ENCODE measurements at regions not wholly inside any gene's neighbourhood (a gene's known extent, or its start where the extent isn't known, plus 50 kb on each side); places are given as distances from the start of the nearest gene placed in this dataset.

DNA sequence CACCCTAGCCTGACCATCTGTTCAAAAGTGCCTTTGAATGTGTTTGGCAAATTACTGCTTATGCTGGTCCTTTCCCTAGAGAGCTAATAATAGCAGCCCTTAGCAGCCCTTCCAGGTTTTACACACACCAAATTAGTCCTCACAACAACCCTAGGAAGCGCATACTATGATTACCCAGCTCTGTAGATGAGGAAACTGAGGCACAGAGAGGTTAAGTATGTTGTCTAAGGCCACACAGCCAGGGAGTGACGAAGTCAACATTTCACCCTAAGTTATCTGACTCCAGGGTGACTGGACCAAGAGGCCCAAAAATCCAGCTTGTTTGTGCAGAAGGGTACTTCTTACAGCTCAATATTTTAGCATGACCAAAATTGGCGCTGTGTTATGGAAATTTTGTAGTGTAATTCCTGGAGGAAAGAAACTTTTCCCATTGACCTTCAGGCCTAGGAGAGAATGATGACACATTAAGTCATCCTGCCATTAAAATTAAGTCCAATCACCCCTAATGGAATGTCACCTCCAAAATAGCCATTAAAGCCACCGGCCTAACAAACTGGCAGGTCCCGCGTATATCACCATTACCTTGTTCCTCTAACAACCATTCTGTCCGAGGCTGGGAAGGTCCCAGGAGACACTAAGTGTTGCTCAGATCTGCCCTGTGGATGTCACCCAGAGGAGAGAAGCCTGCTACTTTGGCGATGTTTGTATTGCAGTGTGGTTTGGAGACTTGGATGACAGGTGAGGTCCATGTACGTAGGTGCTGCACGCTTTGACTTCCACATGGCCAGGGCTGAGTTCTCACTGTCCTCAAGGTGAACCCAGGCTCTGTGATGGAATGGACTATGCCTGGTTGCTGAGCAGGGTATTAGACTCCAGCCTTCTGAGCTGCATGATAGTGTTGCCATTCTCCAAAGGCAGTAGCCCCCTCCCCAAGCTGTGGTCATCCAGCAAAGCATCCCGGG lies 258.3 kb downstream of the TOMM20 start:
- Mint-ChIP-seq H3K36me3 (ENCODE audit: low read depth, unreplicated experiment) (no peaks in the 10 kb centered on the region), H3K4me1 (ENCODE audit: unreplicated experiment) (peaks cover 12% of the 10 kb centered on the region), H3K27me3 (ENCODE audit: unreplicated experiment) (peaks cover 2% of the 10 kb centered on the region), H3K4me3 (ENCODE audit: unreplicated experiment) (no peak overlapping the region), H3K9me3 (ENCODE audit: unreplicated experiment) (no peaks in the 10 kb centered on the region), H3K27ac (ENCODE audit: unreplicated experiment) (no peak overlapping the region)
- TF ChIP-seq, protein P1, sequence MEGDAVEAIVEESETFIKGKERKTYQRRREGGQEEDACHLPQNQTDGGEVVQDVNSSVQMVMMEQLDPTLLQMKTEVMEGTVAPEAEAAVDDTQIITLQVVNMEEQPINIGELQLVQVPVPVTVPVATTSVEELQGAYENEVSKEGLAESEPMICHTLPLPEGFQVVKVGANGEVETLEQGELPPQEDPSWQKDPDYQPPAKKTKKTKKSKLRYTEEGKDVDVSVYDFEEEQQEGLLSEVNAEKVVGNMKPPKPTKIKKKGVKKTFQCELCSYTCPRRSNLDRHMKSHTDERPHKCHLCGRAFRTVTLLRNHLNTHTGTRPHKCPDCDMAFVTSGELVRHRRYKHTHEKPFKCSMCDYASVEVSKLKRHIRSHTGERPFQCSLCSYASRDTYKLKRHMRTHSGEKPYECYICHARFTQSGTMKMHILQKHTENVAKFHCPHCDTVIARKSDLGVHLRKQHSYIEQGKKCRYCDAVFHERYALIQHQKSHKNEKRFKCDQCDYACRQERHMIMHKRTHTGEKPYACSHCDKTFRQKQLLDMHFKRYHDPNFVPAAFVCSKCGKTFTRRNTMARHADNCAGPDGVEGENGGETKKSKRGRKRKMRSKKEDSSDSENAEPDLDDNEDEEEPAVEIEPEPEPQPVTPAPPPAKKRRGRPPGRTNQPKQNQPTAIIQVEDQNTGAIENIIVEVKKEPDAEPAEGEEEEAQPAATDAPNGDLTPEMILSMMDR (IDR thresholded peaks at IDR 0.05; ENCODE audit: unreplicated experiment): no peak
- no peak for DNase-seq (ENCODE audit: low spot score)

DNA sequence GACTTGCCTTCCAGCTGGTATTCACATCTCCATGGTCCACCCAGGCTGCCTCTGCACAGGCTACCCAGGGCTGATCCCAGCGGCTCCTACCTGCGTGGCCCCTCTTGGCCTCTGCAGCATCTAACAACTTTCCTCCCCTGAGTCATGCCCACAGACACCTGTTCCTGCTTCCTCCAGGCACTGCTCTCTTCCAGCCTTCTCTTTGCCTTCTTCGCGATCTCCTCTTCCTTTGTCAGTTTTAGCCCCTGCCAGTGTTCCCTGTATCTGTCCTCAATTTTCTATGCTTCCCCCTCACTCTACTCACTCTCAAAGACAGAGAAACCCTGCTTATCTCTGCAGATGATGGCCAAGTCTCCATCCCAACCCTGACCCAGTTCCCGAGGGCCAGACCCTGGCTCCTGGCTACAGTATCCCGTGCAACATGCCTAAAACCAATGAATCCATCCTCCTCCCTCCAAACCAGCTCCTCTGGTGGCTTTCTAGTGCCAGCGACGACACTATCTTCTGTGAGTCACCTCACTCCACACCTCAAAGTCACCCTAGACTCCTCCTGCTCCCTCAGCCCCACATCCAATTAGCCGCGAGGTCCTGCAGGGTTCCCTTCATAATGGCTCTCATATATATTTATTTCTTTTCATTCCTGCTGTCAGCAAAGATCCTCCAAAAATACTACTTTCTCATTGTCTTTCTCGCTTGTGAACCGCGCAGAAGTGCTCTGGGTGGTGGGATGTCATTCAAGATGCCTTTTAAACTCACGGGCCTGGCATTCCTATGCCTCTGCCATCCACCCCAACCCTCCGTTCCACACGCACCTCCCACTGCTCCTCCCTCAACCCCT lies 259.2 kb downstream of the TOMM20 start:
- peaks cover 4% of the 10 kb centered on the region for H3K27me3 Mint-ChIP-seq (ENCODE audit: unreplicated experiment)
- H3K9me3 Mint-ChIP-seq (ENCODE audit: unreplicated experiment): no peaks in the 10 kb centered on the region
- DNase-seq (ENCODE audit: low spot score): no peak
- H3K36me3 Mint-ChIP-seq (ENCODE audit: low read depth, unreplicated experiment): no peaks in the 10 kb centered on the region
- peaks cover 9% of the 10 kb centered on the region for H3K4me1 Mint-ChIP-seq (ENCODE audit: unreplicated experiment)
- no peak overlapping the region for H3K27ac Mint-ChIP-seq (ENCODE audit: unreplicated experiment)
- TF ChIP-seq, protein P1 (IDR thresholded peaks at IDR 0.05; ENCODE audit: unreplicated experiment): no peak
- no peak overlapping the region for H3K4me3 Mint-ChIP-seq (ENCODE audit: unreplicated experiment)

DNA sequence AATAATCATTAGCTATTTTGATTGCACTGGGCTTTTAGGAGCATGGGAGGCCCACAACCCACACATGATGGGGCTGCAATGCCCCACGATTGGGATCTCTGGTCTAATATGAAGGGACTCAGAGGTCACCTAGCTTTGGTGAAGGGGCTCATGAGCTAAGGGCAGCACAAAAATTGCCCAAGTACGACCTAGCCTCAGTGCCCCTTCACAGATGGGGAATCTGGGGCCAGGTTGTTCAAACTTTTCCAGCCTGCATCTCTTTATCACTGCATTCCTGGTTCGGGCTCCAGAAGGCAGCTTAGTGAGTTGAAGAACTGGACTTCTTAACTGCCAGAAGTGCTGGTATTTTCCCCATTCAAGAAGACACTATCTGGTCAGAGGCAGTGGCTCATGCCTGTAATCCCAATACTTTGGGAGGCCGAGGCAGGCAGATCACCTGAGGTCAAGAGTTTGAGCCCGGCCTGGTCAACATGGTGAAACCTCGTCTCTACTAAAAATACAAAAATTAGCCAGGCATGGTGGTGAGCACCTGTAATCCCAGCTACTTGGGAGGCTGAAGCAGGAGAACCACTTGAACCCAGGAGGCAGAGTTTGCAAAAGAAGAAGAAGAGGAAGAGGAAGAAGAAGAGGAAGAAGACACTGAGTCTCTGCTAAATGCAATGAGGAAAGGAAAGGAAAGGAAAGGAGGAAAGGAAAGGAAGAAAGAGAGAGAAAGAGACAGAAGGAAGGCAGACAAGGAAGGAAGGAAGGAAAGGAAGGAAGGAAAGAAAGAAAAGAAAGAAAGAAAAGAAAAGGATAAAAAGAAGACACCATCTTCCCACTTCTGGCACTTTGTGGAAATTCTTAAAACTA lies 258.5 kb upstream of the IRF2BP2 start:
- Mint-ChIP-seq H3K9me3 (ENCODE audit: unreplicated experiment) (no peaks in the 10 kb centered on the region), H3K27me3 (ENCODE audit: unreplicated experiment) (peaks cover 2% of the 10 kb centered on the region), H3K27ac (ENCODE audit: unreplicated experiment) (no peak overlapping the region), H3K4me3 (ENCODE audit: unreplicated experiment) (no peak overlapping the region), H3K4me1 (ENCODE audit: unreplicated experiment) (peaks cover 9% of the 10 kb centered on the region), H3K36me3 (ENCODE audit: low read depth, unreplicated experiment) (no peaks in the 10 kb centered on the region)
- TF ChIP-seq, protein P1 (IDR thresholded peaks at IDR 0.05; ENCODE audit: unreplicated experiment): no peak
- no peak for DNase-seq (ENCODE audit: low spot score)

DNA sequence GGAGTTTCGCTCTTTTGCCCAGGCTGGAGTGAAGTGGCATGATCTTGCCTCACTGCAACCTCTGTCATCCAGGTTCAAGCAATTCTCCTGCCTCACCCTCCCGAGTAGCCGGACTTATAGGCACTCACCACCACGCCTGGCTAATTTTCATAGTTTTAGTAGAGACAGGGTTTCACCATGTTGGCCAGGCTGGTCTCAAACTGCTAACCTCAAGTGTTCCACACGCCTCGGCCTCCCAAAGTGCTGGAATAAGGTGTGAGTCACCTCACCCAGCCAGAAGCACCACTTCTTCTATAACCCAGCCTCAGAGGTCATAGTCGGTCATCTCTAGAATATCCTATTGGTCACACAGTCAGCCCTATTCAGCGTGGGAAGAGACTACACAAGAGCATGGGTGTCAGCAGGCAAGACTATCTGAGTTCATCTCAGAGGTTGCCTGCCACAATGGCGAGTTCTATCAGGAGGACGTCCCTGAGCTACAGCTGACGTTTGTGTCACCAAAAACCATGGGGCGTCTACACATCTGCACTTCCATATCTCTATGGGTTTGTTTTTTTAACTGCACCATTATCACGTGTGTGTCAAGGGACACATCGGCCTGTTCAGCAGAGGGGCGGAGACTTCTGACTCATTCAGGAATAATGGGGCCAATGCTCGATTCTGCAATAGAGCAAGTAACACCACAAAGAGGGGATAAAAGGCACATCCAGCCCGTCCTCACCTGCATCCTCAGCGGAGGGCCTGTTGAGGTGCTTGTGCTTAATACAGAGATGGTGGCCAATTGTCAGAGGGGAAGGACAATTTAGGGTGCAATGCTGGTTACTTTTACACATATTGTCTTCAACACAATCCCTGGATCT lies 256.3 kb upstream of the IRF2BP2 start:
- TF ChIP-seq, protein P1 (IDR thresholded peaks at IDR 0.05; ENCODE audit: unreplicated experiment): no peak
- H3K4me1 Mint-ChIP-seq (ENCODE audit: unreplicated experiment): peaks cover 4% of the 10 kb centered on the region
- H3K9me3 Mint-ChIP-seq (ENCODE audit: unreplicated experiment): no peaks in the 10 kb centered on the region

More for the DNA sequence above, 256.3 kb upstream of the IRF2BP2 start:
- Mint-ChIP-seq H3K36me3 (ENCODE audit: low read depth, unreplicated experiment) (no peaks in the 10 kb centered on the region), H3K27me3 (ENCODE audit: unreplicated experiment) (peaks cover 2% of the 10 kb centered on the region), H3K4me3 (ENCODE audit: unreplicated experiment) (no peak overlapping the region), H3K27ac (ENCODE audit: unreplicated experiment) (no peak overlapping the region)
- no peak for DNase-seq (ENCODE audit: low spot score)
